Calu3 (cell line): ENCODE measurements at regions not wholly inside any gene's neighbourhood (a gene's known extent, or its start where the extent isn't known, plus 50 kb on each side); places are given as distances from the start of the nearest gene placed in this dataset.
A peak's percentile ranks its signal among the peaks of the same experiment; 100 is the strongest.

Source experiments
- BruUV-seq: library from RNA; stranded (reverse); fragments of 400-500 nt; replicated peaks from 2 replicates; lab custom pipeline; 2021; lab: Mats Ljungman, UMichigan
- CTCF ChIA-PET: fragments of 300-600 bp; sonication (Branson Sonifier 250); formaldehyde crosslinking; loops from one replicate; lab custom pipeline; 2022; ENCODE audit warnings: antibody characterized with exemption; lab: Charles Lee
- DNase-seq: peaks from one replicate; pipeline ENCODE4 v3.0.0; 2022
- H3K27ac Mint-ChIP-seq: one replicate; pipeline ENCODE4 v1.8.0; 2022; ENCODE audit warnings: mixed read lengths; ENCODE audit not compliant: unreplicated experiment
- H3K27me3 Mint-ChIP-seq: one replicate; pipeline ENCODE4 v1.8.0; 2022; ENCODE audit warnings: mixed read lengths; ENCODE audit not compliant: unreplicated experiment
- H3K36me3 Mint-ChIP-seq: one replicate; pipeline ENCODE4 v1.8.0; 2022; ENCODE audit warnings: mild to moderate bottlenecking, moderate library complexity, mixed read lengths; ENCODE audit not compliant: insufficient read depth, unreplicated experiment
- H3K4me1 Mint-ChIP-seq: one replicate; pipeline ENCODE4 v1.8.0; 2022; ENCODE audit warnings: mild to moderate bottlenecking, low read depth, mixed read lengths; ENCODE audit not compliant: unreplicated experiment
- H3K4me3 Mint-ChIP-seq: one replicate; pipeline ENCODE4 v1.8.0; 2022; ENCODE audit warnings: mild to moderate bottlenecking, low read depth, moderate library complexity, mixed read lengths; ENCODE audit not compliant: unreplicated experiment
- H3K9me3 Mint-ChIP-seq: one replicate; pipeline ENCODE4 v1.8.0; 2022; ENCODE audit warnings: low read depth, mixed read lengths; ENCODE audit not compliant: unreplicated experiment
- intact Hi-C: fragments of 100-400 bp; cut with micrococcal nuclease; formaldehyde crosslinking; loops from one replicate; pipeline ENCODE4 v1.10.0; 2022; ENCODE audit not compliant: unreplicated experiment
- TF ChIP-seq, protein P1 (sequence below): fragments of 200-600 bp; IDR thresholded peaks from one replicate; pipeline ENCODE4 v1.8.0; 2022; ENCODE audit warnings: antibody characterized with exemption; ENCODE audit not compliant: unreplicated experiment

DNA sequence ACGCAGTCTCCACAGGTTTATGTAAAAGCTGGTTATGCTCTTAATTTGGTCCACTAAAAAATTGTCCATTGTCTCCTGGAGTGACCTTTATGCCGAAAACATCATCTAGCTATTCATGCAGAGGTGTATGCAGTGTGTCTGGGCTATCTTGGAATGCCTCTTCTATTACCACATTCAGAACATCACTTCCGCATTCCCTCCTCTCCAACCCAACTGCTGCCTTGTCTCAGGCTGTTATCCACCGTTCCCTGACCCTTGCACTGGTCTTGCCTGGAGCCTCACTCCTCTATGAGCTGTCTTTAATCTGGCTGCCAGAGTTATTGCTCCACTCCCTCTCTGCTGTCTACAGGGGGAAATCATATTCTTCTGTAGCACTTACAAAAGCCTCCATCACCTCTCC is 214.1 kb upstream of the ANKRD55 start:
- Mint-ChIP-seq H3K36me3 (no peaks in the 10 kb centered on the region), H3K27me3 (no peaks in the 10 kb centered on the region), H3K9me3 (no peaks in the 10 kb centered on the region), H3K27ac (no peak overlapping the region), H3K4me3 (no peak overlapping the region), H3K4me1 (peaks cover 20% of the 10 kb centered on the region)
- CTCF ChIA-PET, result interaction anchor here (0.6 to 1.3 kb wide), 4 partner anchors 11 to 177 kb away, joined by 3 to 5 read pairs (median 4); no protein-coding TSS in a partner anchor
- no TSS peak for BruUV-seq
- intact Hi-C loops, result no loop called here
- peak; percentile 42 for DNase-seq
- TF ChIP-seq, protein P1, sequence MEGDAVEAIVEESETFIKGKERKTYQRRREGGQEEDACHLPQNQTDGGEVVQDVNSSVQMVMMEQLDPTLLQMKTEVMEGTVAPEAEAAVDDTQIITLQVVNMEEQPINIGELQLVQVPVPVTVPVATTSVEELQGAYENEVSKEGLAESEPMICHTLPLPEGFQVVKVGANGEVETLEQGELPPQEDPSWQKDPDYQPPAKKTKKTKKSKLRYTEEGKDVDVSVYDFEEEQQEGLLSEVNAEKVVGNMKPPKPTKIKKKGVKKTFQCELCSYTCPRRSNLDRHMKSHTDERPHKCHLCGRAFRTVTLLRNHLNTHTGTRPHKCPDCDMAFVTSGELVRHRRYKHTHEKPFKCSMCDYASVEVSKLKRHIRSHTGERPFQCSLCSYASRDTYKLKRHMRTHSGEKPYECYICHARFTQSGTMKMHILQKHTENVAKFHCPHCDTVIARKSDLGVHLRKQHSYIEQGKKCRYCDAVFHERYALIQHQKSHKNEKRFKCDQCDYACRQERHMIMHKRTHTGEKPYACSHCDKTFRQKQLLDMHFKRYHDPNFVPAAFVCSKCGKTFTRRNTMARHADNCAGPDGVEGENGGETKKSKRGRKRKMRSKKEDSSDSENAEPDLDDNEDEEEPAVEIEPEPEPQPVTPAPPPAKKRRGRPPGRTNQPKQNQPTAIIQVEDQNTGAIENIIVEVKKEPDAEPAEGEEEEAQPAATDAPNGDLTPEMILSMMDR, result no peak

DNA sequence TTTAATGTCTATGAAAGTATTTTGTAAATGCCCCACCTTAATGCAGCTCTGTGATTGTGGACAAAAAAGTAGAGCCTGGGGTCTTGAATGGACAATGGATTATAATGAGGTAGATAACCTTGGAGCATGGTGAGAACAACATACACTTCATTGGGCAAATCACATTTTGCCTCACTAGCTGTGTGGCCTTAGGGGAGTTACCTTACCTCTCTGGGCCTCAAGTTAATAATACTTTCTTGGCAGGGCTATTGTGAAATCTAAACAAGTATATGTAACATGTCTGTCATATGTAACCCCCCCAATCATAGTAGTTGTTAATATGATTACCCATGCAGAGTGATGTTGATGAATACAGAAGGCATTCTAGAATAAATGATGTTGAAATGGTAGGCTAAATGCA is 213.6 kb upstream of the ANKRD55 start:
- no peaks in the 10 kb centered on the region for H3K9me3 Mint-ChIP-seq
- H3K27ac Mint-ChIP-seq, result no peak overlapping the region
- CTCF ChIA-PET, result interaction anchor here (0.6 to 1.3 kb wide), 3 partner anchors 12 to 176 kb away, joined by 3 to 5 read pairs (median 4); no protein-coding TSS in a partner anchor
- no peaks in the 10 kb centered on the region for H3K27me3 Mint-ChIP-seq
- BruUV-seq, result no TSS peak
- no peaks in the 10 kb centered on the region for H3K36me3 Mint-ChIP-seq
- TF ChIP-seq, protein P1, result no peak
- DNase-seq, result no peak
- no peak overlapping the region for H3K4me3 Mint-ChIP-seq
- H3K4me1 Mint-ChIP-seq, result peaks cover 21% of the 10 kb centered on the region
- intact Hi-C loops, result no loop called here

DNA sequence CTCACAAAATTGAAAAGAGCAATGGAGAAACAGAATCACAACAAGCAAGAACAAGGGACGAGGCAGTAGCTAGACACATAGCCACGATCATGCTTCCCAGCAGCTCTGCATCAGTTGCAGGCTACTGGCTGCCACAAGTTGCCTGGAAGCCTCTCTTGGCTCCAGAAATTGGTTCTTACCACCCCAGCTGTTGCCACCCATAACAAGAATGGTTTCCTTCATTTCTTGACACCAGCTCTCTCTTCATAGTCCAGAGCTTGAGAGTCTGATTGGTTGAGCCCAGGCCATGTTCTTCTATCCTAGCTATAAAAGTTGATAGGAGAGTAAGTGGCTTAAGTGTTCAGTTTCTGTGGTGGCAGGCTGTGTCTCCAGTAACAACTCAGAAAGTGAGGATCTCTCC is 210.7 kb upstream of the ANKRD55 start:
- no peak for DNase-seq
- Mint-ChIP-seq H3K4me1 (peaks cover 31% of the 10 kb centered on the region), H3K4me3 (no peak overlapping the region), H3K36me3 (no peaks in the 10 kb centered on the region), H3K27me3 (no peaks in the 10 kb centered on the region), H3K9me3 (no peaks in the 10 kb centered on the region), H3K27ac (no peak overlapping the region)
- intact Hi-C loops, result no loop called here
- CTCF ChIA-PET, result no interaction called here
- TF ChIP-seq, protein P1, result no peak
- no TSS peak for BruUV-seq

DNA sequence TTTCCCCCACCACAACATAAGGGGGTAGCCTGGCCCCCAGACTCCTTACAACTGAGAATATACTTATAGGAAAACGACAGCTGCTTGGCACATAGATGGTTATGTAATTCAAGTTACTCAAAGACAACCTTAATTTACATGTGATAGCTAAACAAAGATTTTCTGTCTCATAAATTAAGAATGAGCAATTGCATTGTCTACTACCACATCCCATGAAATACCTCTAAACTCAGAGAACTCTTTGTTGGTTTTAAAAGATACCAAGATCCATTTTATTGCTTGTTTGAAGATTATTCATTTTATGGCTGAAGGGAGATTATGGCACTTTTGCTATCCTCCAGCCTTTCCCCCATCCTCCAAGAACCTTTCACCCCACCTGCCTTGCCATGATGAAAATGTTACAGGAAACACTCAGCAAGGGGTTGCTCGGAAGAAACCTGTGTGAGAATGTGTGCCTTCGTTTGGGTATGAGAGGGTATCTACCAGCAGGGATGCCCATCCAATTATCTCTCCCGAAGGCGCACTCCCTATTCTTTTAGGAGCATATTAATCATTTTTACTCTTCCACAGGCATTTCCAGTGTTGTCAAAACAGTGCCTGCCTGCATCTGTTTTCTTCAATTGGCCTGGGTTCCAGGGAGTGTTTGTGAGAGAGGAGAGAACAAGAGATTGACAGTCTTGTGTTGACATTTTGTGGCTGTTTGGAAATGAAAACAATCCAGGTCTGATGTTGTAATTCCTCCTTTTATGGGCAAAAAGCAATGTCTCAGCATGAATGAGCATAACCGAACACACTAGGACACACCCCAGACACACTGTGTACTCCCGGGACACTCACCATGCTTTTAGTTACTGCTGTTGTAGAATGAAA is 208.0 kb upstream of the ANKRD55 start:
- no peaks in the 10 kb centered on the region for H3K9me3 Mint-ChIP-seq
- CTCF ChIA-PET, result no interaction called here
- TF ChIP-seq, protein P1, result no peak
- H3K36me3 Mint-ChIP-seq, result no peaks in the 10 kb centered on the region
- peak overlapping the region; percentile 31 for H3K27ac Mint-ChIP-seq
- DNase-seq, result peak; percentile 5
- intact Hi-C loops, result no loop called here
- no TSS peak for BruUV-seq
- peaks cover 10% of the 10 kb centered on the region for H3K4me1 Mint-ChIP-seq
- no peak overlapping the region for H3K4me3 Mint-ChIP-seq
- no peaks in the 10 kb centered on the region for H3K27me3 Mint-ChIP-seq
